Dendritic cell treated with granulocyte-macrophage colony-stimulating factor and Interleukin-4, amounts not matched to agents 40 ng/mL and 50 ng/mL, for 4 days (primary cell): ENCODE measurements at regions not wholly inside any gene's neighbourhood (a gene's known extent, or its start where the extent isn't known, plus 50 kb on each side); places are given as distances from the start of the nearest gene placed in this dataset.

Experiments
- H3K27ac Mint-ChIP-seq: one replicate; pipeline ENCODE4 v1.8.0; 2022; ENCODE audit warnings: mild to moderate bottlenecking, mixed read lengths
- H3K27me3 Mint-ChIP-seq: one replicate; pipeline ENCODE4 v1.8.0; 2022; ENCODE audit warnings: mild to moderate bottlenecking, mixed read lengths
- H3K36me3 Mint-ChIP-seq: one replicate; pipeline ENCODE4 v1.8.0; 2022; ENCODE audit warnings: low read depth, mixed read lengths
- H3K4me1 Mint-ChIP-seq: one replicate; pipeline ENCODE4 v1.8.0; 2022; ENCODE audit warnings: low read depth, mixed read lengths
- H3K4me3 Mint-ChIP-seq: one replicate; pipeline ENCODE4 v1.8.0; 2022; ENCODE audit warnings: mild to moderate bottlenecking, moderate library complexity, mixed read lengths
- H3K9me3 Mint-ChIP-seq: one replicate; pipeline ENCODE4 v1.8.0; 2022; ENCODE audit warnings: mixed read lengths
- intact Hi-C: fragments of 100-400 bp; cut with micrococcal nuclease; formaldehyde crosslinking; loops from one replicate; pipeline ENCODE4 v1.15.0; 2022

- H3K36me3 Mint-ChIP-seq, result no peaks in the 10 kb centered on the region
- no peaks in the 10 kb centered on the region for H3K9me3 Mint-ChIP-seq
- H3K27ac Mint-ChIP-seq, result no peak overlapping the region
- peaks cover 17% of the 10 kb centered on the region for H3K27me3 Mint-ChIP-seq
- H3K4me1 Mint-ChIP-seq, result peaks cover 33% of the 10 kb centered on the region
- H3K4me3 Mint-ChIP-seq, result no peak overlapping the region
- intact Hi-C loops, result no loop called here
These were observed 53.1 kb downstream of the CH25H start for GRCh38 chr10:89153971-89154370.

- Mint-ChIP-seq H3K27ac (no peak overlapping the region), H3K4me1 (peaks cover 36% of the 10 kb centered on the region), H3K4me3 (no peak overlapping the region), H3K27me3 (peaks cover 16% of the 10 kb centered on the region), H3K36me3 (no peaks in the 10 kb centered on the region), H3K9me3 (no peaks in the 10 kb centered on the region)
- intact Hi-C loops, result no loop called here
These were observed 54.0 kb downstream of the CH25H start for GRCh38 chr10:89153116-89153515.

- no peaks in the 10 kb centered on the region for H3K36me3 Mint-ChIP-seq
- H3K9me3 Mint-ChIP-seq, result no peaks in the 10 kb centered on the region
These were observed 55.3 kb downstream of the CH25H start for GRCh38 chr10:89151857-89152256.

GRCh38 chr10:89148061-89148460, 59.1 kb downstream of the CH25H start:
- H3K9me3 Mint-ChIP-seq, result no peaks in the 10 kb centered on the region
- H3K27ac Mint-ChIP-seq, result no peak overlapping the region
- peaks cover 14% of the 10 kb centered on the region for H3K4me1 Mint-ChIP-seq
- no peaks in the 10 kb centered on the region for H3K36me3 Mint-ChIP-seq
- intact Hi-C loops, result loop anchor here (5.0 kb wide), 1 partner anchor 54 kb away; no protein-coding TSS in a partner anchor
- H3K4me3 Mint-ChIP-seq, result no peak overlapping the region
- H3K27me3 Mint-ChIP-seq, result peaks cover 13% of the 10 kb centered on the region

More at GRCh38 chr10:89151857-89152256, 55.3 kb downstream of the CH25H start:
- intact Hi-C loops, result no loop called here
- Mint-ChIP-seq H3K4me3 (no peak overlapping the region), H3K27ac (no peak overlapping the region), H3K27me3 (peaks cover 14% of the 10 kb centered on the region), H3K4me1 (peaks cover 27% of the 10 kb centered on the region)

- no peak overlapping the region for H3K4me3 Mint-ChIP-seq
- no peaks in the 10 kb centered on the region for H3K9me3 Mint-ChIP-seq
These were observed 59.9 kb downstream of the CH25H start for GRCh38 chr10:89147256-89147655.

GRCh38 chr10:89144836-89145235, 62.3 kb downstream of the CH25H start:
- H3K9me3 Mint-ChIP-seq, result no peaks in the 10 kb centered on the region
- H3K36me3 Mint-ChIP-seq, result no peaks in the 10 kb centered on the region

More at GRCh38 chr10:89147256-89147655, 59.9 kb downstream of the CH25H start:
- Mint-ChIP-seq H3K27ac (no peak overlapping the region), H3K27me3 (peaks cover 14% of the 10 kb centered on the region), H3K4me1 (peaks cover 14% of the 10 kb centered on the region), H3K36me3 (no peaks in the 10 kb centered on the region)
- intact Hi-C loops, result loop anchor here (5.0 kb wide), 1 partner anchor 55 kb away; no protein-coding TSS in a partner anchor

GRCh38 chr10:89142590-89142989, 64.5 kb downstream of the CH25H start:
- Mint-ChIP-seq H3K27ac (peak overlapping the region; percentile 50), H3K36me3 (no peaks in the 10 kb centered on the region), H3K27me3 (peaks cover 17% of the 10 kb centered on the region), H3K4me1 (peaks cover 7% of the 10 kb centered on the region), H3K9me3 (no peaks in the 10 kb centered on the region), H3K4me3 (no peak overlapping the region)
- intact Hi-C loops, result no loop called here

More at GRCh38 chr10:89144836-89145235, 62.3 kb downstream of the CH25H start:
- Mint-ChIP-seq H3K4me1 (peaks cover 14% of the 10 kb centered on the region), H3K4me3 (no peak overlapping the region), H3K27me3 (peaks cover 15% of the 10 kb centered on the region), H3K27ac (no peak overlapping the region)
- intact Hi-C loops, result loop anchor here (5.0 kb wide), 1 partner anchor 57 kb away; no protein-coding TSS in a partner anchor

- intact Hi-C loops, result no loop called here
- no peaks in the 10 kb centered on the region for H3K9me3 Mint-ChIP-seq
- no peak overlapping the region for H3K27ac Mint-ChIP-seq
- no peak overlapping the region for H3K4me3 Mint-ChIP-seq
- peaks cover 11% of the 10 kb centered on the region for H3K27me3 Mint-ChIP-seq
- H3K36me3 Mint-ChIP-seq, result no peaks in the 10 kb centered on the region
- H3K4me1 Mint-ChIP-seq, result no peaks in the 10 kb centered on the region
These were observed 68.2 kb downstream of the CH25H start for GRCh38 chr10:89138755-89139490.

- Mint-ChIP-seq H3K27me3 (peaks cover 10% of the 10 kb centered on the region), H3K27ac (no peak overlapping the region), H3K4me3 (no peak overlapping the region), H3K4me1 (peaks cover 5% of the 10 kb centered on the region), H3K36me3 (no peaks in the 10 kb centered on the region), H3K9me3 (no peaks in the 10 kb centered on the region)
- intact Hi-C loops, result no loop called here
These were observed 72.2 kb downstream of the CH25H start for GRCh38 chr10:89134963-89135362.

GRCh38 chr10:89129911-89130310, 77.2 kb downstream of the CH25H start:
- intact Hi-C loops, result loop anchor here (10.0 kb wide), 1 partner anchor 75 kb away; the partner anchor contains the start of gene CH25H

GRCh38 chr10:89122433-89123051, 84.6 kb downstream of the CH25H start:
- intact Hi-C loops, result loop anchor here (1.0 to 10.0 kb wide), 3 partner anchors 36 to 90 kb away; partner anchors contain the start of gene CH25H
- Mint-ChIP-seq H3K4me1 (peaks cover 53% of the 10 kb centered on the region), H3K27ac (peak overlapping the region; percentile 93), H3K36me3 (no peaks in the 10 kb centered on the region), H3K9me3 (no peaks in the 10 kb centered on the region), H3K27me3 (peaks cover 5% of the 10 kb centered on the region), H3K4me3 (no peak overlapping the region)

More at GRCh38 chr10:89129911-89130310, 77.2 kb downstream of the CH25H start:
- Mint-ChIP-seq H3K27me3 (peaks cover 9% of the 10 kb centered on the region), H3K27ac (peak overlapping the region; percentile 32), H3K9me3 (no peaks in the 10 kb centered on the region), H3K36me3 (no peaks in the 10 kb centered on the region), H3K4me1 (peaks cover 9% of the 10 kb centered on the region), H3K4me3 (no peak overlapping the region)

- Mint-ChIP-seq H3K4me1 (peaks cover 58% of the 10 kb centered on the region), H3K27me3 (peaks cover 3% of the 10 kb centered on the region), H3K27ac (peak overlapping the region; percentile 93), H3K9me3 (no peaks in the 10 kb centered on the region), H3K36me3 (no peaks in the 10 kb centered on the region), H3K4me3 (no peak overlapping the region)
- intact Hi-C loops, result loop anchor here (2.0 to 10.0 kb wide), 2 partner anchors 83 to 89 kb away; partner anchors contain the start of gene CH25H
These were observed 85.4 kb downstream of the CH25H start for GRCh38 chr10:89121764-89122020.

- Mint-ChIP-seq H3K9me3 (no peaks in the 10 kb centered on the region), H3K4me3 (no peak overlapping the region), H3K36me3 (no peaks in the 10 kb centered on the region), H3K27ac (peak overlapping the region; percentile 93), H3K27me3 (peaks cover 3% of the 10 kb centered on the region), H3K4me1 (peaks cover 62% of the 10 kb centered on the region)
- intact Hi-C loops, result loop anchor here (10.0 kb wide), 1 partner anchor 84 kb away; the partner anchor contains the start of gene CH25H
These were observed 86.0 kb downstream of the CH25H start for GRCh38 chr10:89120931-89121763.
